ENCODE measurements at regions not wholly inside any gene's neighbourhood (a gene's known extent, or its start where the extent isn't known, plus 50 kb on each side); places are given as distances from the start of the nearest gene placed in this dataset.

GRCh38 chr18:70758780-70759179 is 469.9 kb downstream of the SOCS6 start:
- no peak overlapping the region for H3K4me2 ChIP-seq

GRCh38 chr18:70754486-70754885 is 465.6 kb downstream of the SOCS6 start:
- H3K27ac Mint-ChIP-seq, result no peak overlapping the region
- H3K4me1 ChIP-seq, result no peaks in the 10 kb centered on the region
- H3K9ac ChIP-seq, result no peak overlapping the region
- no peaks in the 10 kb centered on the region for H3K4me1 Mint-ChIP-seq
- H3K27me3 Mint-ChIP-seq (ENCODE audit: insufficient read depth, low read depth), result no peaks in the 10 kb centered on the region
- H3F3A ChIP-seq (ENCODE audit: low read depth), result no peaks in the 10 kb centered on the region
- no peak overlapping the region for H3K4me2 ChIP-seq
- DNase-seq (ENCODE audit: low spot score), result no peak
- H4K20me1 ChIP-seq (ENCODE audit: low read depth), result no peaks in the 10 kb centered on the region
- H3K9me3 Mint-ChIP-seq, result peaks cover 7% of the 10 kb centered on the region
- H3K27me3 ChIP-seq, result no peaks in the 10 kb centered on the region
- no peak for TF ChIP-seq CTCF (IDR thresholded peaks at IDR 0.05)
- TF ChIP-seq EZH2phosphoT487 (IDR thresholded peaks at IDR 0.05), result no peak
- TF ChIP-seq EZH2 (IDR thresholded peaks at IDR 0.05), result no peak
- H3K36me3 Mint-ChIP-seq, result no peaks in the 10 kb centered on the region
- H2AFZ ChIP-seq (replicated peaks), result no peak overlapping the region
- no peaks in the 10 kb centered on the region for H3K9me3 ChIP-seq (ENCODE audit: low read depth)
- no peaks in the 10 kb centered on the region for H3K79me2 ChIP-seq (ENCODE audit: low read depth)
- H3K4me3 Mint-ChIP-seq, result no peak overlapping the region
- H3K27ac ChIP-seq, result no peak overlapping the region
- H3K4me3 ChIP-seq, result no peak overlapping the region
- H3K36me3 ChIP-seq, result no peaks in the 10 kb centered on the region

More at GRCh38 chr18:70758780-70759179, 469.9 kb downstream of the SOCS6 start:
- Histone ChIP-seq H2AFZ (replicated peaks) (no peak overlapping the region), H3F3A (ENCODE audit: low read depth) (no peaks in the 10 kb centered on the region), H3K27ac (no peak overlapping the region), H3K27me3 (no peaks in the 10 kb centered on the region), H3K4me1 (peaks cover 10% of the 10 kb centered on the region), H3K9ac (no peak overlapping the region), H3K4me3 (no peak overlapping the region), H4K20me1 (ENCODE audit: low read depth) (no peaks in the 10 kb centered on the region), H3K79me2 (ENCODE audit: low read depth) (no peaks in the 10 kb centered on the region), H3K36me3 (no peaks in the 10 kb centered on the region), H3K9me3 (ENCODE audit: low read depth) (no peaks in the 10 kb centered on the region)
- TF ChIP-seq CTCF (IDR thresholded peaks at IDR 0.05) (no peak), EZH2 (IDR thresholded peaks at IDR 0.05) (no peak), EZH2phosphoT487 (IDR thresholded peaks at IDR 0.05) (no peak)
- Mint-ChIP-seq H3K27me3 (ENCODE audit: insufficient read depth, low read depth) (no peaks in the 10 kb centered on the region), H3K4me3 (no peak overlapping the region), H3K4me1 (peaks cover 3% of the 10 kb centered on the region), H3K9me3 (no peaks in the 10 kb centered on the region), H3K36me3 (no peaks in the 10 kb centered on the region), H3K27ac (no peak overlapping the region)
- no peak for DNase-seq (ENCODE audit: low spot score)

GRCh38 chr18:70732916-70733315 is 444.1 kb downstream of the SOCS6 start:
- DNase-seq (ENCODE audit: low spot score), result no peak
- Histone ChIP-seq H4K20me1 (ENCODE audit: low read depth) (no peaks in the 10 kb centered on the region), H3F3A (ENCODE audit: low read depth) (no peaks in the 10 kb centered on the region), H2AFZ (replicated peaks) (no peak overlapping the region), H3K4me1 (no peaks in the 10 kb centered on the region), H3K9me3 (ENCODE audit: low read depth) (no peaks in the 10 kb centered on the region), H3K27me3 (no peaks in the 10 kb centered on the region), H3K79me2 (ENCODE audit: low read depth) (no peaks in the 10 kb centered on the region), H3K9ac (no peak overlapping the region), H3K4me3 (no peak overlapping the region), H3K4me2 (no peak overlapping the region), H3K27ac (no peak overlapping the region), H3K36me3 (no peaks in the 10 kb centered on the region)
- Mint-ChIP-seq H3K9me3 (peaks cover 12% of the 10 kb centered on the region), H3K4me3 (no peak overlapping the region), H3K4me1 (no peaks in the 10 kb centered on the region), H3K27ac (no peak overlapping the region), H3K27me3 (ENCODE audit: insufficient read depth, low read depth) (no peaks in the 10 kb centered on the region), H3K36me3 (no peaks in the 10 kb centered on the region)
- no peak for TF ChIP-seq EZH2 (IDR thresholded peaks at IDR 0.05)
- no peak for TF ChIP-seq CTCF (IDR thresholded peaks at IDR 0.05)
- TF ChIP-seq EZH2phosphoT487 (IDR thresholded peaks at IDR 0.05), result no peak
